Left lung (tissue), 4 donors: ENCODE measurements at regions not wholly inside any gene's neighbourhood (a gene's known extent, or its start where the extent isn't known, plus 50 kb on each side); places are given as distances from the start of the nearest gene placed in this dataset.

Experiments
- ATAC-seq: fragments of 200-7000 bp; cut with Tn5 transposase; one replicate; pipeline ENCODE4 v1.9.1; 2020; ENCODE audit warnings: moderate library complexity
- DNase-seq, 4 donors: peaks; one replicate each; pipeline ENCODE4 v3.0.0-alpha.2; 2013 to 2020
- H3K27ac ChIP-seq, 2 donors: fragments of 200-600 bp; sonication (generic) in 1 of 2; one replicate each; pipeline versions ENCODE4 v1.5.0 to v1.8.0; 2020 to 2021
- H3K27me3 ChIP-seq, 2 donors: fragments of 200-600 bp; sonication (generic) in 1 of 2; one replicate each; pipeline versions ENCODE4 v1.5.0 to v1.8.0; 2020 to 2021
- H3K36me3 ChIP-seq, 2 donors: fragments of 200-600 bp; sonication (generic) in 1 of 2; one replicate each; pipeline versions ENCODE4 v1.5.0 to v1.8.0; 2020 to 2021
- H3K4me1 ChIP-seq, 2 donors: fragments of 200-600 bp; one replicate each; pipeline ENCODE4 v1.8.0; 2021
- H3K4me3 ChIP-seq, 2 donors: fragments of 200-600 bp; sonication (generic) in 1 of 2; one replicate each; pipeline versions ENCODE4 v1.5.0 to v1.8.0; 2020 to 2021; ENCODE audit warnings: mild to moderate bottlenecking in 1 of 2
- H3K9me3 ChIP-seq, 2 donors: fragments of 200-600 bp; sonication (generic) in 1 of 2; one replicate each; pipeline versions ENCODE4 v1.5.0 to v1.8.0; 2020 to 2021
- CTCF ChIP-seq, 2 donors: fragments of 200-600 bp; sonication (generic) in 1 of 2; IDR thresholded peaks; one replicate each; pipeline versions ENCODE4 v1.5.0 to v1.8.0; 2021; ENCODE audit warnings: antibody characterized with exemption in 2 of 2
- intact Hi-C, 2 donors: fragments of 100-400 bp; cut with DNase I; formaldehyde crosslinking; loops; one replicate each; pipeline versions ENCODE4 v1.11.2 to v1.14.2; 2022
- donor health status: DM: no; HTN: yes; CAD: no.
- donor health status: DM: no; HTN: no; CAD: no.

GRCh38 chr2:123116595-123116994 lies 908.5 kb upstream of the CNTNAP5 start:
- no peak for TF ChIP-seq CTCF (IDR thresholded peaks at IDR 0.05)
- H3K4me3 ChIP-seq, result no peak overlapping the region
- H3K27me3 ChIP-seq, result no peaks in the 10 kb centered on the region
- no peak overlapping the region for H3K27ac ChIP-seq
- H3K4me1 ChIP-seq, result no peaks in the 10 kb centered on the region
- peaks cover 0 to 14% of the 10 kb centered on the region in 2 donors for H3K9me3 ChIP-seq
- no peaks in the 10 kb centered on the region for H3K36me3 ChIP-seq
- ATAC-seq (no peak), DNase-seq (no peak)
- intact Hi-C loops, result no loop called here

- H3K4me3 ChIP-seq, result no peak overlapping the region
- peaks cover 0 to 18% of the 10 kb centered on the region in 2 donors for H3K9me3 ChIP-seq
- DNase-seq (no peak), ATAC-seq (no peak)
- no peak for TF ChIP-seq CTCF (IDR thresholded peaks at IDR 0.05)
- H3K36me3 ChIP-seq, result no peaks in the 10 kb centered on the region
- H3K27me3 ChIP-seq, result no peaks in the 10 kb centered on the region
- intact Hi-C loops, result no loop called here
- H3K4me1 ChIP-seq, result no peaks in the 10 kb centered on the region
- no peak overlapping the region for H3K27ac ChIP-seq
Measured at GRCh38 chr2:123127236-123127635, 897.9 kb upstream of the CNTNAP5 start.

GRCh38 chr2:123128951-123129350 lies 896.1 kb upstream of the CNTNAP5 start:
- DNase-seq (no peak), ATAC-seq (no peak)
- Histone ChIP-seq H3K4me3 (no peak overlapping the region), H3K27ac (no peak overlapping the region), H3K9me3 (peaks cover 0 to 22% of the 10 kb centered on the region in 2 donors), H3K4me1 (no peaks in the 10 kb centered on the region), H3K27me3 (no peaks in the 10 kb centered on the region), H3K36me3 (no peaks in the 10 kb centered on the region)
- intact Hi-C loops, result no loop called here
- no peak for TF ChIP-seq CTCF (IDR thresholded peaks at IDR 0.05)

GRCh38 chr2:123136419-123136818 lies 888.7 kb upstream of the CNTNAP5 start:
- DNase-seq (no peak), ATAC-seq (no peak)
- H3K4me3 ChIP-seq, result no peak overlapping the region
- H3K9me3 ChIP-seq, result peaks cover 0 to 16% of the 10 kb centered on the region in 2 donors
- intact Hi-C loops, result no loop called here
- no peaks in the 10 kb centered on the region for H3K36me3 ChIP-seq
- TF ChIP-seq CTCF (IDR thresholded peaks at IDR 0.05), result no peak
- no peaks in the 10 kb centered on the region for H3K4me1 ChIP-seq
- H3K27me3 ChIP-seq, result no peaks in the 10 kb centered on the region
- H3K27ac ChIP-seq, result no peak overlapping the region

GRCh38 chr2:123144082-123144481 lies 881.0 kb upstream of the CNTNAP5 start:
- H3K4me3 ChIP-seq, result no peak overlapping the region
- intact Hi-C loops, result no loop called here
- no peak for TF ChIP-seq CTCF (IDR thresholded peaks at IDR 0.05)
- ATAC-seq (no peak), DNase-seq (no peak)
- no peak overlapping the region for H3K27ac ChIP-seq
- no peaks in the 10 kb centered on the region for H3K36me3 ChIP-seq
- H3K27me3 ChIP-seq, result no peaks in the 10 kb centered on the region
- peaks cover 0 to 8% of the 10 kb centered on the region in 2 donors for H3K9me3 ChIP-seq
- H3K4me1 ChIP-seq, result no peaks in the 10 kb centered on the region
